ENCODE measurements at regions not wholly inside any gene's neighbourhood (a gene's known extent, or its start where the extent isn't known, plus 50 kb on each side); places are given as distances from the start of the nearest gene placed in this dataset.

DNA sequence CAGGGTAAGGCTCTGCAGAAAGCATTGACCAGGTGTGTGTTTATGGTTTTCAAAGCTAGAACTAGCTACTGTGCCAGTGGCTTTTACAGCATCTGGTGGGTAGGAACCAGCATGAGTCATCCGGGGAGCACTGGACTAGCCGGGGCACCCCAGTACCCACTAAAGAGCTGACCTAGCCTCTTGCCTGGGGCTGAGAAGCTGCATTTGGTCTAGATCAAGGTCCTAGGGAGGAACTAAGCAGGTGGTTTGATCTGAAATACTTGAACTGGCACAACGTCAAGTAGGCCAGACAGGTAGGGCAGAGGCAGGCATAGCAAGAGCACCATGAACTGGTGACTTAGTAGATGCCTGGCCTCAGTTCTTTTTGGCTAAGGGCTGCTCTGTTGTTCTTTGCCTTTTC is 109.8 kb upstream of the PTPRK start:
- intact Hi-C loops (cut with DNase I; ENCODE audit: low total_unique reads) = no loop called here
- WGBS, 5 donors = 79 to 92% (median 83%) methylated on average over 3 of the region's 3 CpGs
- H3K27me3 ChIP-seq (replicated peaks in 1 of 7) = no peaks in the 10 kb centered on the region

DNA sequence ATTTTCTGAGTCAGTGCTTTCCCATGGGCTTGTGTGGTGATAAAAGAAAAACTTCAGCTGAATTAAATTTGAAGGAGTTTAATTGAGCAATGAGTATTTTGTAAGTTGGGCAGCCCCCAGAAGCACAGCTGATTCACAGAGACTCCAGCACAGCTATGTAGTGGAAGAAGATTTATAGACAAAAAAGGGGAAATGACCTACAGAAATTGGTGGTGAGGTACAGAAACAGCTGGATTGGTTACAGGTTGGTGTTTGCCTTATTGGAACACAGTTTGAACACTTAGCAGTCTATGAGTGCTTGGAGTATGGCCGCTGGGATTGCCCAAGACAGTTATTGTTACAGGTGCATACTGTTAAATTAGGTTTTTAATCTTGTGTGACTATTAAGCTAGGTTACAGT is 96.9 kb upstream of the PTPRK start:
- intact Hi-C loops (cut with DNase I; ENCODE audit: low total_unique reads) = no loop called here

More for the DNA sequence above, 109.8 kb upstream of the PTPRK start:
- no peak overlapping the region for H3K27ac ChIP-seq
- H3K36me3 ChIP-seq = no peaks in the 10 kb centered on the region
- H3K4me1 ChIP-seq = no peaks in the 10 kb centered on the region
- no peak overlapping the region for H3K4me3 ChIP-seq
- no peak for DNase-seq
- TF ChIP-seq, protein P1, sequence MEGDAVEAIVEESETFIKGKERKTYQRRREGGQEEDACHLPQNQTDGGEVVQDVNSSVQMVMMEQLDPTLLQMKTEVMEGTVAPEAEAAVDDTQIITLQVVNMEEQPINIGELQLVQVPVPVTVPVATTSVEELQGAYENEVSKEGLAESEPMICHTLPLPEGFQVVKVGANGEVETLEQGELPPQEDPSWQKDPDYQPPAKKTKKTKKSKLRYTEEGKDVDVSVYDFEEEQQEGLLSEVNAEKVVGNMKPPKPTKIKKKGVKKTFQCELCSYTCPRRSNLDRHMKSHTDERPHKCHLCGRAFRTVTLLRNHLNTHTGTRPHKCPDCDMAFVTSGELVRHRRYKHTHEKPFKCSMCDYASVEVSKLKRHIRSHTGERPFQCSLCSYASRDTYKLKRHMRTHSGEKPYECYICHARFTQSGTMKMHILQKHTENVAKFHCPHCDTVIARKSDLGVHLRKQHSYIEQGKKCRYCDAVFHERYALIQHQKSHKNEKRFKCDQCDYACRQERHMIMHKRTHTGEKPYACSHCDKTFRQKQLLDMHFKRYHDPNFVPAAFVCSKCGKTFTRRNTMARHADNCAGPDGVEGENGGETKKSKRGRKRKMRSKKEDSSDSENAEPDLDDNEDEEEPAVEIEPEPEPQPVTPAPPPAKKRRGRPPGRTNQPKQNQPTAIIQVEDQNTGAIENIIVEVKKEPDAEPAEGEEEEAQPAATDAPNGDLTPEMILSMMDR (IDR thresholded peaks at IDR 0.05 in 8 of 11, conservative IDR thresholded peaks at IDR 0.05 in 3 of 11) = no peak
- TF ChIP-seq POLR2AphosphoS5 (IDR thresholded peaks at IDR 0.05) (no peak), POLR2A (IDR thresholded peaks at IDR 0.05) (no peak)
- H3K9me3 ChIP-seq = no peaks in the 10 kb centered on the region

DNA sequence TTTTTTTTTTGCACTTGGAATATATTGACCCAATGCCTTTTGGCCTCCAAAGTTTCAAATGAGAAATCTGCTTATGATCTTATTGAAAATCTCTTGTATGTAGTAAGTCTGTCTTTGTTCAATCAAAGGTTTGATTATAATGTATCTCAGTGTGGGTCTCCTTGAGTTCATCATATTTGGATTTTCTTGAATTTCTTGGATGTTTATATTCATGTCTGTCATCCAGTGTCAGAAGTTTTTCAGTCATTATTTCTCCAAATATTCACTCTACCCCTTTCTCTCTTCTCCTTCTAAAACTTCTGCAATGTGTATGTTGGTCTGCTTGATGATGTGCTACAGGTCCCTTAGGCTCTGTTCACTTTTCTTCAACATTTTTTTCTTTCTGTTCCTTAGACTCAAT is 95.9 kb upstream of the PTPRK start:
- Histone ChIP-seq H3K27ac (no peak overlapping the region), H3K4me3 (no peak overlapping the region)
- intact Hi-C loops (cut with DNase I; ENCODE audit: low total_unique reads) = no loop called here

More for the DNA sequence above, 96.9 kb upstream of the PTPRK start:
- Histone ChIP-seq H3K4me1 (no peaks in the 10 kb centered on the region), H3K4me3 (no peak overlapping the region), H3K27ac (no peak overlapping the region), H3K36me3 (no peaks in the 10 kb centered on the region), H3K9me3 (peaks cover 0 to 22% (median 5%) of the 10 kb centered on the region in 8 donors), H3K27me3 (replicated peaks in 1 of 7) (no peaks in the 10 kb centered on the region)
- WGBS, 5 donors = 62 to 88% (median 79%) methylated on average over 1 of the region's 1 CpG
- TF ChIP-seq, protein P1 (IDR thresholded peaks at IDR 0.05 in 8 of 11, conservative IDR thresholded peaks at IDR 0.05 in 3 of 11) = no peak
- no peak for DNase-seq

DNA sequence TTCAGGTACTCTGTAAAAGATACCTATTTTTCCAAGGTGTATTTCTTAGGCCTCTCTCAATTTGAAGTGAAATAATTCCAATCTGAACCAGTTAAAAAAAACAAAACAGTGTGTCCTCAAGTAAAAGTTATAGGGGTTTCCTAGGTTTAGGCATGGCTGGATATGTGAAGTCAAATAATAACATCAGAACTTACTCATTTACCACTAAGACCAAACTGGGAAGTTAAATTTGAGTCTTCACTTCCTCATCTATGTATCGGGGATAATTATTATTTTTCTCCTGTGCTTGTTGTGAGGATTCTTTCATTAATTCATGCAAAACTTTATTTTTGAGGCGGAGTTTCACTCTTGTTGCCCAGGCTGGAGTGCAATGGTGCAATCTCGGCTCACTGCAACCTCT is 86.2 kb upstream of the PTPRK start:
- H3K36me3 ChIP-seq = no peaks in the 10 kb centered on the region
- no peak overlapping the region for H3K4me3 ChIP-seq
- DNase-seq = no peak
- H3K27ac ChIP-seq = no peak overlapping the region
- H3K4me1 ChIP-seq = no peaks in the 10 kb centered on the region
- no peaks in the 10 kb centered on the region for H3K9me3 ChIP-seq
- TF ChIP-seq POLR2A (IDR thresholded peaks at IDR 0.05) = no peak
- H3K27me3 ChIP-seq (replicated peaks in 1 of 7) = no peaks in the 10 kb centered on the region
- intact Hi-C loops (cut with DNase I; ENCODE audit: low total_unique reads) = no loop called here
- WGBS, 5 donors = 80 to 83% (median 82%) methylated on average over 3 of the region's 3 CpGs

More for the DNA sequence above, 95.9 kb upstream of the PTPRK start:
- peaks cover 0 to 22% (median 5%) of the 10 kb centered on the region in 8 donors for H3K9me3 ChIP-seq
- no peaks in the 10 kb centered on the region for H3K27me3 ChIP-seq (replicated peaks in 1 of 7)
- no peak for TF ChIP-seq POLR2A (IDR thresholded peaks at IDR 0.05)
- TF ChIP-seq POLR2AphosphoS5 (IDR thresholded peaks at IDR 0.05) = no peak
- TF ChIP-seq, protein P1 (IDR thresholded peaks at IDR 0.05 in 8 of 11, conservative IDR thresholded peaks at IDR 0.05 in 3 of 11) = no peak
- H3K4me1 ChIP-seq = no peaks in the 10 kb centered on the region
- H3K36me3 ChIP-seq = no peaks in the 10 kb centered on the region
- DNase-seq = no peak

DNA sequence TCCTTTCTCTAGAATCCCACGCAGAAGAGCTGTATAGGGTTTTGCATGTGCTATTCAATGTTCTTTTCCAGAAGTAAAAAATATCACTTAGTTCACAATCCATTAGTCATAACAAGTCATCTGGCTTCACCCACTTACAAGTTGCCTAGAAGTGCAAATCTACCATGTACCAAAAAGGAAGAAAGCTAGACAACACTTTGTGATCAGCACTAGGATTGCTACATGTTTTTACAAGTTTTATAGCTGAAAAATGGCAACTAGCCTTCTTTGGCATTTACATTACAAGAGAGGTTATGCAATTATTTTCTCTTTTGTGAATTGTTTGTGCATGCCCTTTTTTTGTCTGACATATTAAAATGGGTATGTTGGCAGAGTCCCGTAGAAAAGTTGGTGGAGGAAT is 85.6 kb upstream of the PTPRK start:
- H3K27ac ChIP-seq = no peak overlapping the region
- no peak for TF ChIP-seq POLR2AphosphoS5 (IDR thresholded peaks at IDR 0.05)
- TF ChIP-seq POLR2A (IDR thresholded peaks at IDR 0.05) = no peak
- TF ChIP-seq, protein P1 (IDR thresholded peaks at IDR 0.05 in 8 of 11, conservative IDR thresholded peaks at IDR 0.05 in 3 of 11) = no peak
- H3K4me3 ChIP-seq = no peak overlapping the region
- H3K4me1 ChIP-seq = no peaks in the 10 kb centered on the region
- H3K9me3 ChIP-seq = no peaks in the 10 kb centered on the region
- intact Hi-C loops (cut with DNase I; ENCODE audit: low total_unique reads) = no loop called here
- no peak for DNase-seq
- H3K27me3 ChIP-seq (replicated peaks in 1 of 7) = no peaks in the 10 kb centered on the region
- 76 to 96% (median 88%) methylated on average over 2 of the region's 2 CpGs for WGBS, 5 donors
- H3K36me3 ChIP-seq = no peaks in the 10 kb centered on the region
